ENCODE measurements at regions not wholly inside any gene's neighbourhood (a gene's known extent, or its start where the extent isn't known, plus 50 kb on each side); places are given as distances from the start of the nearest gene placed in this dataset.

GRCh38 chr9:117945286-117945685, 241.1 kb downstream of the TLR4 start:
- DNase-seq = no peak

- no peak for DNase-seq
Observed at GRCh38 chr9:117951127-117951526, 246.9 kb downstream of the TLR4 start.

GRCh38 chr9:117952581-117952980, 248.4 kb downstream of the TLR4 start:
- no peak for DNase-seq

- DNase-seq = no peak
Observed at GRCh38 chr9:117957267-117957666, 253.1 kb downstream of the TLR4 start.

- DNase-seq = no peak
Observed at GRCh38 chr9:117958726-117959125, 254.5 kb downstream of the TLR4 start.

GRCh38 chr9:117963493-117964090, 259.4 kb downstream of the TLR4 start:
- DNase-seq = no peak

- DNase-seq = no peak
Observed at GRCh38 chr9:117970276-117971050, 266.3 kb downstream of the TLR4 start.

GRCh38 chr9:117974108-117974507, 269.9 kb downstream of the TLR4 start:
- no peak for DNase-seq

GRCh38 chr9:117979914-117980313, 275.7 kb downstream of the TLR4 start:
- no peak for DNase-seq

- no peak for DNase-seq
Observed at GRCh38 chr9:117987945-117988344, 283.7 kb downstream of the TLR4 start.

GRCh38 chr9:117992006-117992405, 287.8 kb downstream of the TLR4 start:
- DNase-seq = no peak

GRCh38 chr9:118000581-118000980, 296.4 kb downstream of the TLR4 start:
- no peak for DNase-seq

- DNase-seq = no peak
Observed at GRCh38 chr9:118003240-118003639, 299.0 kb downstream of the TLR4 start.

- DNase-seq = no peak
Observed at GRCh38 chr9:118008246-118008645, 304.0 kb downstream of the TLR4 start.

GRCh38 chr9:118009614-118010013, 305.4 kb downstream of the TLR4 start:
- DNase-seq = no peak

- DNase-seq = no peak
Observed at GRCh38 chr9:118017607-118018122, 313.5 kb downstream of the TLR4 start.

- no peak for DNase-seq
Observed at GRCh38 chr9:118023644-118024043, 319.4 kb downstream of the TLR4 start.

- no peak for DNase-seq
Observed at GRCh38 chr9:118028225-118028624, 324.0 kb downstream of the TLR4 start.

- no peak for DNase-seq
Observed at GRCh38 chr9:118029425-118029824, 325.2 kb downstream of the TLR4 start.

GRCh38 chr9:118034701-118035100, 330.5 kb downstream of the TLR4 start:
- DNase-seq = no peak

GRCh38 chr9:118038713-118039112, 334.5 kb downstream of the TLR4 start:
- no peak for DNase-seq

GRCh38 chr9:118058227-118058626, 354.0 kb downstream of the TLR4 start:
- DNase-seq = no peak

- no peak for DNase-seq
Observed at GRCh38 chr9:118059484-118060278, 355.5 kb downstream of the TLR4 start.

GRCh38 chr9:118083161-118083560, 379.0 kb downstream of the TLR4 start:
- no peak for DNase-seq

All from CD4-positive, alpha-beta T cell treated with Interleukin-21 for 1 hour (primary cell).